HepG2 (cell line): ENCODE measurements at regions not wholly inside any gene's neighbourhood (a gene's known extent, or its start where the extent isn't known, plus 50 kb on each side); places are given as distances from the start of the nearest gene placed in this dataset.
A peak's percentile ranks its signal among the peaks of the same experiment; 100 is the strongest.
"Not testable (repeated sequence)": the region's sequence is repeated elsewhere in the genome, so short reads cannot be mapped to it uniquely, and the experiment has no call there.

Source experiments
- ATAC-seq: fragments of 200-7000 bp; cut with Tn5 transposase; 3 replicates; pipeline ENCODE4 v1.9.1; 2020; ENCODE audit warnings: mild to moderate bottlenecking, moderate library complexity
- BruUV-seq: library from RNA; stranded (reverse); fragments of 400-500 nt; replicated peaks from 2 replicates; lab custom pipeline; 2021; lab: Mats Ljungman, UMichigan
- CTCF ChIA-PET: fragments of 300-600 bp; formaldehyde crosslinking; extraction: SDS; loops from one replicate; lab custom pipeline; 2021; ENCODE audit warnings: low total read pairs, inconsistent platforms, low intra/inter-chr PET ratio; lab: Yijun Ruan, JAX
- POLR2A ChIA-PET: fragments of 350-600 bp; sonication (Branson Sonifier 250); formaldehyde crosslinking; loops from one replicate; lab custom pipeline; 2020; ENCODE audit warnings: antibody characterized with exemption, inconsistent platforms; lab: Yijun Ruan, JAX
- DNase-seq: peaks from one replicate; pipeline ENCODE4 v3.0.0-alpha.2; 2015; ENCODE audit warnings: low spot score
- FAIRE-seq: peaks from 3 replicates; lab custom pipeline; 2011; peaks lifted over from hg19 to GRCh38; lab: Jason Lieb, UNC
- H2AFZ ChIP-seq: one replicate; pipeline ENCODE4 v1.6.1; 2011; ENCODE audit warnings: low read length, inconsistent platforms
- H3K27ac ChIP-seq: fragments of 300-600 bp; 3 replicates; pipeline ENCODE4 v1.8.0; 2011; ENCODE audit warnings: mixed run types, mild to moderate bottlenecking, mixed read lengths, low read length, inconsistent platforms; ENCODE audit not compliant: insufficient read depth; ENCODE audit errors: extremely low read length
- H3K27me3 ChIP-seq, 2 experiments: fragments of 200-600 bp in 1 of 2; 2 replicates in 1 of 2; 3 replicates in 1 of 2; pipeline versions ENCODE4 v1.6.0 to v1.8.0; 2011; ENCODE audit warnings: low read length in 2 of 2, mild to moderate bottlenecking in 2 of 2, moderate library complexity in 2 of 2, inconsistent platforms in 1 of 2; ENCODE audit not compliant: insufficient read depth in 2 of 2, control insufficient read depth in 1 of 2
- H3K36me3 ChIP-seq, 2 experiments: fragments of 200-600 bp in 1 of 2; replicated peaks in 1 of 2; 2 replicates in 1 of 2; 3 replicates in 1 of 2; pipeline versions ENCODE4 v1.5.1 to v1.8.0; 2011; ENCODE audit warnings: low read length in 2 of 2, inconsistent platforms in 1 of 2; ENCODE audit not compliant: insufficient read depth in 2 of 2, control insufficient read depth in 1 of 2
- H3K4me1 ChIP-seq: 2 replicates; pipeline ENCODE4 v1.5.1; 2012; ENCODE audit warnings: low read length, inconsistent platforms; ENCODE audit not compliant: insufficient read depth
- H3K4me2 ChIP-seq: 2 replicates; pipeline ENCODE4 v1.6.0; 2011; ENCODE audit warnings: low read depth, low read length, inconsistent platforms
- H3K4me3 ChIP-seq, 3 experiments: fragments of 200-600 bp in 1 of 3; sonication (generic), shearing (Covaris generic) in 1 of 3; replicated peaks in 1 of 3; 2 replicates each; pipeline ENCODE4 v1.5.1; 2011 to 2016; ENCODE audit warnings: low read length in 3 of 3, inconsistent platforms in 2 of 3, low read depth in 2 of 3, mild to moderate bottlenecking in 2 of 3, control low read depth in 1 of 3, mixed read lengths in 1 of 3; ENCODE audit not compliant: insufficient read depth in 1 of 3
- H3K79me2 ChIP-seq: one replicate; pipeline ENCODE4 v1.6.1; 2011; ENCODE audit warnings: low read length, inconsistent platforms; ENCODE audit not compliant: insufficient read depth
- H3K9ac ChIP-seq: 2 replicates; pipeline ENCODE4 v1.6.0; 2011; ENCODE audit warnings: mild to moderate bottlenecking, low read depth, low read length, inconsistent platforms; ENCODE audit not compliant: insufficient read depth
- H3K9me3 ChIP-seq: 2 replicates; pipeline ENCODE4 v1.5.1; 2012; ENCODE audit warnings: mild to moderate bottlenecking, low read length
- H4K20me1 ChIP-seq: 2 replicates; pipeline ENCODE4 v1.6.0; 2011; ENCODE audit warnings: inconsistent platforms, mild to moderate bottlenecking, low read length, moderate library complexity; ENCODE audit not compliant: insufficient read depth
- CHCHD3 ChIP-seq: sonication (generic); formaldehyde crosslinking; IDR thresholded peaks from 2 replicates; pipeline ENCODE4 v1.8.0; 2022; ENCODE audit warnings: mild to moderate bottlenecking, missing genetic modification reagents, moderate library complexity
- HNRNPL ChIP-seq: fragments of 200-400 bp; formaldehyde crosslinking; IDR thresholded peaks from 2 replicates; pipeline ENCODE4 v1.6.1; 2017; ENCODE audit warnings: mild to moderate bottlenecking, low read depth, low read length
- TBX3 ChIP-seq: fragments of 450-650 bp; IDR thresholded peaks from 2 replicates; pipeline ENCODE4 v1.6.1; 2017; ENCODE audit warnings: antibody characterized with exemption, mild to moderate bottlenecking, inconsistent platforms, borderline replicate concordance
- ZNF282 ChIP-seq: fragments of 450-650 bp; IDR thresholded peaks from 2 replicates; pipeline ENCODE4 v1.6.1; 2018; ENCODE audit not compliant: partially characterized antibody
- WGBS: methylation state at CpG from one replicate; pipeline ENCODE4 v1.1.6; 2017; ENCODE audit warnings: low lambda C conversion rate; 5-methylcytosine and 5-hydroxymethylcytosine counted together
- in situ Hi-C: cut with HindIII; loops from 2 replicates; pipeline ENCODE4 v1.10.0; 2017; ENCODE audit warnings: low pct_unique_long_range_greater_than_20kb; ENCODE audit not compliant: extremely low pct_ligation_motif_present
- intact Hi-C: fragments of 100-400 bp; cut with micrococcal nuclease; formaldehyde crosslinking; loops from one replicate; pipeline ENCODE4 v1.10.0; 2022; ENCODE audit not compliant: unreplicated experiment
- TF ChIP-seq, protein P1 (sequence below): sonication (generic); formaldehyde crosslinking; IDR thresholded peaks from 2 replicates; pipeline ENCODE4 v1.9.0; 2021; ENCODE audit warnings: mild to moderate bottlenecking, missing genetic modification reagents

DNA sequence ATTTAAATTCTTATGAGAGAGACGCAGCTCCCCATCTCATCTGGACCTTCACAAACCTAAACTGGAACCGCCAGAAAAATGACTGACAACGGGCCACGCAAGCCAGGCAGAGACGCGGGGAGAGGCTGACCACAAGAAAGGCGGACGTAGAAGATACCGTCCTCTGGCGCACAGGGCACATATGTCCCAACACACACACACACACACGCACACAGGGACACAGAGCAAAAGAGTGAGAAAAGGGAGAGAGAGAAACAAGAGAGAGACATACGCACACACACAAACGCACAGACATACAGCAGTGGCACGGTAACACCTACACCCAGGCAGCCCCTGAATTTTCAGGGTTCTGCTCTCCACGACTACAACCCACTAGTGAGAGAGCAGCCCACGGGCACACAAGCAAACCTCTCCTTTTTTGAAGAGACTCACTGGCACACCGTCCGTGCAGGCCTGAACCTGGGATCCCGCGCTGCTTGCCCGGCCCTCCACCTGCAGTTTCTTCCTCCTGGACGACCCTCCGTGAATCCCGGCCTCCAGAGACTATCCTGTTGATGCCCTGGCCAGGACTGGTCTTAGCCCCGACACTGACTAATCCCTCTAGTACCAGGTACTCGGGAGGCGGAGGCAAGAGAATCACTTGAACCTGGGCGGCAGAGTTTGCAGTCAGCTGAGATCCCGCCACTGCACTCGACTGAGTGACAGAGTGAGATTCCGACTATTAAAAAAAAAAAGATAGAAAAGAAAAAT, 156.5 kb upstream of the ZNF337 start (continued):
- TF ChIP-seq, protein P1, sequence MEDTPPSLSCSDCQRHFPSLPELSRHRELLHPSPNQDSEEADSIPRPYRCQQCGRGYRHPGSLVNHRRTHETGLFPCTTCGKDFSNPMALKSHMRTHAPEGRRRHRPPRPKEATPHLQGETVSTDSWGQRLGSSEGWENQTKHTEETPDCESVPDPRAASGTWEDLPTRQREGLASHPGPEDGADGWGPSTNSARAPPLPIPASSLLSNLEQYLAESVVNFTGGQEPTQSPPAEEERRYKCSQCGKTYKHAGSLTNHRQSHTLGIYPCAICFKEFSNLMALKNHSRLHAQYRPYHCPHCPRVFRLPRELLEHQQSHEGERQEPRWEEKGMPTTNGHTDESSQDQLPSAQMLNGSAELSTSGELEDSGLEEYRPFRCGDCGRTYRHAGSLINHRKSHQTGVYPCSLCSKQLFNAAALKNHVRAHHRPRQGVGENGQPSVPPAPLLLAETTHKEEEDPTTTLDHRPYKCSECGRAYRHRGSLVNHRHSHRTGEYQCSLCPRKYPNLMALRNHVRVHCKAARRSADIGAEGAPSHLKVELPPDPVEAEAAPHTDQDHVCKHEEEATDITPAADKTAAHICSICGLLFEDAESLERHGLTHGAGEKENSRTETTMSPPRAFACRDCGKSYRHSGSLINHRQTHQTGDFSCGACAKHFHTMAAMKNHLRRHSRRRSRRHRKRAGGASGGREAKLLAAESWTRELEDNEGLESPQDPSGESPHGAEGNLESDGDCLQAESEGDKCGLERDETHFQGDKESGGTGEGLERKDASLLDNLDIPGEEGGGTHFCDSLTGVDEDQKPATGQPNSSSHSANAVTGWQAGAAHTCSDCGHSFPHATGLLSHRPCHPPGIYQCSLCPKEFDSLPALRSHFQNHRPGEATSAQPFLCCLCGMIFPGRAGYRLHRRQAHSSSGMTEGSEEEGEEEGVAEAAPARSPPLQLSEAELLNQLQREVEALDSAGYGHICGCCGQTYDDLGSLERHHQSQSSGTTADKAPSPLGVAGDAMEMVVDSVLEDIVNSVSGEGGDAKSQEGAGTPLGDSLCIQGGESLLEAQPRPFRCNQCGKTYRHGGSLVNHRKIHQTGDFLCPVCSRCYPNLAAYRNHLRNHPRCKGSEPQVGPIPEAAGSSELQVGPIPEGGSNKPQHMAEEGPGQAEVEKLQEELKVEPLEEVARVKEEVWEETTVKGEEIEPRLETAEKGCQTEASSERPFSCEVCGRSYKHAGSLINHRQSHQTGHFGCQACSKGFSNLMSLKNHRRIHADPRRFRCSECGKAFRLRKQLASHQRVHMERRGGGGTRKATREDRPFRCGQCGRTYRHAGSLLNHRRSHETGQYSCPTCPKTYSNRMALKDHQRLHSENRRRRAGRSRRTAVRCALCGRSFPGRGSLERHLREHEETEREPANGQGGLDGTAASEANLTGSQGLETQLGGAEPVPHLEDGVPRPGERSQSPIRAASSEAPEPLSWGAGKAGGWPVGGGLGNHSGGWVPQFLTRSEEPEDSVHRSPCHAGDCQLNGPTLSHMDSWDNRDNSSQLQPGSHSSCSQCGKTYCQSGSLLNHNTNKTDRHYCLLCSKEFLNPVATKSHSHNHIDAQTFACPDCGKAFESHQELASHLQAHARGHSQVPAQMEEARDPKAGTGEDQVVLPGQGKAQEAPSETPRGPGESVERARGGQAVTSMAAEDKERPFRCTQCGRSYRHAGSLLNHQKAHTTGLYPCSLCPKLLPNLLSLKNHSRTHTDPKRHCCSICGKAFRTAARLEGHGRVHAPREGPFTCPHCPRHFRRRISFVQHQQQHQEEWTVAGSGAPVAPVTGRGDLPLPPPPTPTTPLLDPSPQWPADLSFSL (CRISPR knock-in tag): peak; percentile 6; the same call in 1 of the 2 replicates
- TF ChIP-seq TBX3: peak; percentile 30; the same call in 1 of the 2 replicates
- peak; percentile 64 for TF ChIP-seq ZNF282
- TF ChIP-seq HNRNPL: 0 out of 2 replicates have a peak, but pooled peaks have one; percentile 8
- TF ChIP-seq CHCHD3: 0 out of 2 replicates have a peak, but pooled peaks have one; percentile 20
- TF ChIP-seq, all 625 proteins: peak for 13; not testable (repeated sequence) for 612

DNA sequence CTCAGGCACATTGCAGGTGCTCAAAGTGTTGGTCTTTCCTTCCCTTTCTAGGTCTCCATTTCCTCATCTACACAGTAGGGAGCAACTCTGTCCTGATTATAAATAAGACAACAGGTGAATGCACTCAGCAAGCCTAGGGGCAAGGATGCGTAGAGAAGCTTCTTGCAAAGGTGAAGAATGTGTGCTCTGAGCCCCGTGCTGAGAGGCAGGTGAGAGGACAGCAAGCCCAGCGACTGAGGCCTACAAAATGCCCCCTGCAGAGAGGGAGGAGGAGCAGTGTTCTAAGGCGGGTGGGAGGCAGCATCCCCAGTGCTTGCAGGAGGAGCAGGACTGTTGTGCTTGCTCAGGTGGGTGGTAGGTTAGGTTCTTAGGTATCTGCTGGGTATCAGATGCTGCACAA, 153.5 kb upstream of the ZNF337 start:
- ATAC-seq, H3K27ac ChIP-seq, H3K36me3 ChIP-seq, H3K4me3 ChIP-seq, H4K20me1 ChIP-seq, intact Hi-C loops, H3K27me3 ChIP-seq, H2AFZ ChIP-seq, H3K4me2 ChIP-seq, in situ Hi-C loops, CTCF ChIA-PET, H3K9ac ChIP-seq, FAIRE-seq, H3K9me3 ChIP-seq, DNase-seq, BruUV-seq, POLR2A ChIA-PET, H3K79me2 ChIP-seq: not testable (repeated sequence)
- 49% methylated on average over 4 of the region's 4 CpGs for WGBS
- H3K4me1 ChIP-seq: peaks cover 16% of the 10 kb centered on the region
